Tibial nerve (tissue), 3 donors: ENCODE measurements at regions not wholly inside any gene's neighbourhood (a gene's known extent, or its start where the extent isn't known, plus 50 kb on each side); places are given as distances from the start of the nearest gene placed in this dataset.

Experiments
- CTCF ChIP-seq, 5 experiments: fragments of 200-600 bp in 3 of 5; fragments of 450-650 bp in 2 of 5; sonication (generic) in 3 of 5; IDR thresholded peaks; one replicate each; pipeline ENCODE4 v1.5.1; 2016 to 2019; ENCODE audit warnings: antibody characterized with exemption in 5 of 5, mild to moderate bottlenecking in 3 of 5, moderate library complexity in 2 of 5
- POLR2A ChIP-seq, 2 donors: fragments of 450-650 bp; IDR thresholded peaks; one replicate each; pipeline ENCODE4 v1.6.1; 2017; ENCODE audit warnings: antibody characterized with exemption in 2 of 2, mild to moderate bottlenecking in 2 of 2, moderate library complexity in 2 of 2

- TF ChIP-seq CTCF (IDR thresholded peaks at IDR 0.05) (no peak), POLR2A (IDR thresholded peaks at IDR 0.05) (no peak)
These were observed 431.6 kb downstream of the PRR16 start for GRCh38 chr5:120895660-120896059.
